ENCODE measurements at regions not wholly inside any gene's neighbourhood (a gene's known extent, or its start where the extent isn't known, plus 50 kb on each side); places are given as distances from the start of the nearest gene placed in this dataset.
"Not testable (repeated sequence)": the region's sequence is repeated elsewhere in the genome, so short reads cannot be mapped to it uniquely, and the experiment has no call there.

GRCh38 chr18:30852541-30852940, 190.0 kb downstream of the DSC3 start:
- TF ChIP-seq CTCF (IDR thresholded peaks at IDR 0.05; ENCODE audit: borderline replicate concordance, insufficient read depth, low read depth, low read length): no peak
- H3K4me3 ChIP-seq (ENCODE audit: low read depth, low read length): no peak overlapping the region

GRCh38 chr18:30839056-30839561, 203.4 kb downstream of the DSC3 start:
- H3K4me3 ChIP-seq (ENCODE audit: low read depth, low read length): not testable (repeated sequence)

DNA sequence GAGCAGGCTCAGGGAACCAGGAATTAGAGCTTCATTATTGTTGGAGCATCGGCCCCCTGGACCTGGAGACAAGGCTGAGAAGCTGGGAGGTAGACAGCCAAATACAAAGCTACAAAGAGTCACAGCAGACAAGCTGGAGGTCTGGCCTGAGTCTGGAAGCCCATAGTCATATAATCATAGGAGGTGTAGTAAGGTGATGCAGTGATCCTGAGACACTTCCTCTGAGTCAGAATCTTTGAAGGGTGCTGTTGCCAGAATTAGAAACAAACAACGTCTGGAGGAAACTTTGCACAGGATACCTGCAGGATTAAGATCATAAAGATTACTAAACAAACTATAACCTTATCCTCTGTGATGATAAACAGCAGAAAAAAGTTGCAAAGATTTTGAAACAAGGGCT, 213.8 kb downstream of the DSC3 start:
- no peak for TF ChIP-seq CTCF (IDR thresholded peaks at IDR 0.05; ENCODE audit: borderline replicate concordance, insufficient read depth, low read depth, low read length)
- H3K4me3 ChIP-seq (ENCODE audit: low read depth, low read length): no peak overlapping the region

DNA sequence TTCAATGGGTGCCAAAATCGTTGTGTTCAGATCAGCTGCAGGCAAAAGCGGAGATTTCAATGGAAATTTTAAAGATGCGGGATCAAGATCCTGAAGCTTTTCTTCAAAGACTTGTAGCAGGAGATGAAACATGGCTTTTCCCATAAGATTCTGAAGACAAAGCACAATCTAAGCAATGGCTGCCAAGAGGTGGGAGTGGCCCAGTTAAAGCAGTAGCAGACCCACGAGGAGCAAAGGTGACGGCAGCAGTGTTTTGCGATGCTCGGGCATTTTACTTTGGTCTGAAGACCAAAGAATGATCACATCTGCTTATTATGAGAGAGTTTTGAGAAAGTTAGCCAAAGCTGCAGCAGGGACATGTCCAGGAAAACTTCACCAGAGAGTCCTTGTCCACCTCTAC, 222.9 kb downstream of the DSC3 start:
- TF ChIP-seq CTCF (IDR thresholded peaks at IDR 0.05; ENCODE audit: borderline replicate concordance, insufficient read depth, low read depth, low read length): no peak
- no peak overlapping the region for H3K4me3 ChIP-seq (ENCODE audit: low read depth, low read length)

DNA sequence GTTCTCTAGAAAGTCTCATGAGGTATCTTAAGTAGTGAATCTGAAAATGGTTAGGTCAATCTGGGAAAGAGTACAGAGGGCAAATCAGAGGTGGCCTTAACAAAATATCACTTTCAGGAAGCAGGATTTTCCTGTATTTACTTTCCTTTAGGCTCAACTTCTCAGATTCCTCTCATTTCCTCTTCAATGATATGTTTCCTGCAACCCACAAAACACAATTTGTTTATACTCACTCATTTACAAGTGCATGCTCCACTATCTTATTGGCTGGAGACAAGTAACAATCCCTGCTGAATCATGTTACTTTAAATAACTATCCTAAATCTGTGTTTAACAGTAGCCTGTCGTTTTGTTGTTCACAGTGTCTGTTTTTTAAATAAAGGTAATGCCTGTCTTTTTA, 228.1 kb downstream of the DSC3 start:
- H3K4me3 ChIP-seq (ENCODE audit: low read depth, low read length): no peak overlapping the region
- no peak for TF ChIP-seq CTCF (IDR thresholded peaks at IDR 0.05; ENCODE audit: borderline replicate concordance, insufficient read depth, low read depth, low read length)

DNA sequence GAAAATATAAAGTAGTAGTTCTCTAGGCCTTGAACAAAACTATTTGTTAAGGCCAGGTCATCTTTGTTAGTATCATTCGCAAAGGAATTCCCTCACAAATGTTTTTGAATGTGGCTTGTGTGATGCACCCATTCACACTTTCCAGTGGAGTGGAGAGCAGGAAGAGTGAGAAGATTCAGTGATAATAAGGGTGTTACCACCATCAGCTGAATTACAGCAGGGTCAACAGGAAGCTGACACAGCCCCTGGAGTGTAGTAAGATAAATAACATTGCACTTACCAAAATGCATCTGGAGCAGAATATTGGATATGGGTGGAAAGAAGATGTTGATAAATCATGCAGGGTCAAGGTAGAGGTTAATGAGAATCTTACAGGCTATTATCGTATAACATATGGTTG, 231.0 kb downstream of the DSC3 start:
- TF ChIP-seq CTCF (IDR thresholded peaks at IDR 0.05; ENCODE audit: borderline replicate concordance, insufficient read depth, low read depth, low read length): no peak

DNA sequence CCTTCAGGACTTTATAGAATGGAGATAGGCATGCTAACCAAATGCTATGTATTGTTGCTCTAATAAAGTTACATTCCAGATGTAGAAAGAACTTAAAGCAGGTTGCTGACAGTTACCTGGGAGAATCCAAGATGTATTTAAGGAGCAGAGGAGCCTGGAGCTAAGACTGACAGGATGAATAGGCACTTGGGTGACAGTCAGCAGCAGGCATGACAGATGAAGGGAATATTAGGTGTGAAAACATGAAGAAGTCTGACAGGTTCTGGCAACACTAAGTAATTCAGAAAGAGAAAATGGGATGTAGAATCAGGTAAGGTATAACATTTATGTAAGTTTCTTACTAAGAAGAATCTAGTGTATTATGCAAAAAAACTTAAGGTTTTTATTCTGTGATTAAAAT, 232.0 kb downstream of the DSC3 start:
- no peak for TF ChIP-seq CTCF (IDR thresholded peaks at IDR 0.05; ENCODE audit: borderline replicate concordance, insufficient read depth, low read depth, low read length)
- no peak overlapping the region for H3K4me3 ChIP-seq (ENCODE audit: low read depth, low read length)

More for the DNA sequence above, 231.0 kb downstream of the DSC3 start:
- H3K4me3 ChIP-seq (ENCODE audit: low read depth, low read length): no peak overlapping the region

DNA sequence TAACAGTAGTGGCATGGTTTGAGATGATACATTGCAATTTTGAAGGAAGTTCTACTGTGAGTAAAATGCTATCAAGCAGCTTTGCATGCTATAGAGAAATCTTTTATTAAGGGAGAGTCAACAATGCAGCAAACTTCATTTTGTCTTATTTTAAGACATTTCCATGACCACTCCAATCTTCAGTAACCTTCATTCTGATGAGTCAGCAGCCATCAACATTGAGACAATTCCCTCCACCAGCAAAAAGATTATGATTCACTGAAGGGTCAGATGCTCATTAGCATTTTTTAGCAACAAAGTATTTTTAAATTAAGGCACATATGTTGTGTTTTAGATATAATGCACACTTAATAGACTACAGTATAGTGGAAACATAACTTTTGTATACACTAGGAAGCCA, 235.7 kb downstream of the DSC3 start:
- TF ChIP-seq CTCF (IDR thresholded peaks at IDR 0.05; ENCODE audit: borderline replicate concordance, insufficient read depth, low read depth, low read length): no peak
- H3K4me3 ChIP-seq (ENCODE audit: low read depth, low read length): no peak overlapping the region

Data from GM12875 (cell line).